Activated T-cell treated with anti-CD3 and anti-CD28 coated beads for 1 hour (primary cell): ENCODE measurements at regions not wholly inside any gene's neighbourhood (a gene's known extent, or its start where the extent isn't known, plus 50 kb on each side); places are given as distances from the start of the nearest gene placed in this dataset.

Experiments used
- DNase-seq: peaks from one replicate; pipeline ENCODE4 v3.0.0-alpha.2; 2020; ENCODE audit warnings: low read depth

DNA sequence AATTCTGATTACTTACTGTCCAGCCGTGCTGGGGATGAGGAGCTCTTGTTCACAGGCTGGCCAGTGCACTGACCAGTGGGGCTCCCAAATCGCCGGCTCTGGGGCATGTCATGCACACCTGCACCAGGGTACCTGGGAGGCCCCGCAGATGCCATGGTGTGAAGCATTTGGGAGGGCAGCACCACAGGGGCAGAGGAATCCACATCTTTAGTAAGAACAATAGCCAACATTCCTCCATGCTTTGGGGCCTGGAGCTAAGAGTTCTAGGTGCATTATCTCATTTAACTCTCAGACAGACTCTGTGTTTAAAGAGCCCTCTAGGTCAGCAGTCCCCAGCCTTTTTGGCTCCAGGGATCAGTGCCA lies 104.2 kb downstream of the ACKR3 start:
- DNase-seq: no peak

DNA sequence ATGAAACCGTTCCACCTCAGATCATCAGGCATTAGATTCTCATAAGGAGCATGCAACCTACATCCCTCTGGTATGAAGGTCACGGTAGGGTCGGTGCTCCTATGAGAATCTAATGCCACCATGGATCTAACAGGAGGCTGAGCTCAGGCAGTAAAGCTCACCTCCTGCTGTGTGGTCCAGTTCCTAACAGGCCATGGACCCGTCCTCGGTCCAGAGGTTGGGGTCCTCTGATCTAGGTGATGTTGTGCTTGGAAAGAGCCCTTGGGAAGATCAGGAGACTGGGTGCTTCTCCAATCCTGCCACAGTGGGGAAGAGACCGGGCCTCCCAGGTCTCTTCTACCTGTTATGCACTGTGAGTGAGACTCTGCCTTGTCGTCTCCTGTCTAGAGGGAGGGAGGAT lies 104.6 kb downstream of the ACKR3 start:
- no peak for DNase-seq

DNA sequence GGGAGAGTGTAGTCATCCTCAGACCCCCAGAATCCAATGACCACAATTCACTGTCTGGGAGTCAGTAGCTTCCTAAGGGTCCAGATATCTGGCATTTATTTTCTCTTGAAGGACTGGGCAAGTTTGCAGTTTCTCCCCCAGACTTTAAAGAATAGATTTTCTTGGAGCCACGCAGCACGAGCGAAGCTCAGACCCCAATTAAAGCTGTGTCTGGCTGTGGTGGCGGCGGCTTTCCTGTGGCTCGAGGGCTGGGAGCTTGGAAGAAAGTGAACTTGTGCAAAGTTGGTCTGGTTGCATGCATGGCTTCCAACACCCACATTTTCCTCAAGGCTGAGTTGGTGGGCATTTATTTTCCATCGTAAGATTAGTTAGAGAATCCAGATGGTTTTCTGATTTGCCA lies 105.0 kb downstream of the ACKR3 start:
- no peak for DNase-seq

DNA sequence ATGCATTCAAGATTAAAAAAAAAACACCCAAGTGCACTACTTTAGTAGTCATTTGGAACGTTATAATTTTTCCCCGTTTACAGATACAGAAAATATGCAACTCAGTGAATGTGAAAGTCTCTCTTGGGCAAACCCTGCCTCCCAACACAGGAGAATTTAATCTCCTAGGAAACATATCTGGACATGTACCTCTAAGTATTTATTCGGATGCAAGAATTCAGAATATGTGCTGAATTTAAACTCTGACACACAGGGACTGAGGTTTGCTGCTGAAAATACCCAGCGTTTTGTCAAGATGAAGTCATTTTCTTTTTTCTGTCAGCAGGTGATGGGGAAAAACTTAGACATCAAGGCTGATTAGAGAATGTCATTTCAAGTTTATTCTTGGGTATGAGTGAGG lies 105.4 kb downstream of the ACKR3 start:
- DNase-seq: no peak

DNA sequence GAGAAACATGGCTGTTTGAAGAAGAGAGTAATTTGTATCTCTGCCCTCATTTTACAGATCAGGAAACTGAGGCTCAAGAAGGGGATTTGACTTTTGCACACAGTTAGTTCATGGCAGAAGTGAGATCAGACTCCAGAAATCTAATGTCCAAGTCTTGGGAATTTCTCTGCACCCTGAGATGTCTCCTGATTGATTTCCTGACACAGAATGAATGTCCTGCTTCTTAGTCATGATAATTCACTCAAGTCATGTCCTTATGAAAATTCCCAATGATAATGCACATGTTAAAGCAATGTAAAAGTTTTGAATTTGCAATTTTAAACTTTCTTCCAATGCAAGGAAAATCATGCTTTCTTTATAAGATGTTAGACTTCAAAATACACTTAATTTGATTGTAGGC lies 105.9 kb downstream of the ACKR3 start:
- DNase-seq: no peak

DNA sequence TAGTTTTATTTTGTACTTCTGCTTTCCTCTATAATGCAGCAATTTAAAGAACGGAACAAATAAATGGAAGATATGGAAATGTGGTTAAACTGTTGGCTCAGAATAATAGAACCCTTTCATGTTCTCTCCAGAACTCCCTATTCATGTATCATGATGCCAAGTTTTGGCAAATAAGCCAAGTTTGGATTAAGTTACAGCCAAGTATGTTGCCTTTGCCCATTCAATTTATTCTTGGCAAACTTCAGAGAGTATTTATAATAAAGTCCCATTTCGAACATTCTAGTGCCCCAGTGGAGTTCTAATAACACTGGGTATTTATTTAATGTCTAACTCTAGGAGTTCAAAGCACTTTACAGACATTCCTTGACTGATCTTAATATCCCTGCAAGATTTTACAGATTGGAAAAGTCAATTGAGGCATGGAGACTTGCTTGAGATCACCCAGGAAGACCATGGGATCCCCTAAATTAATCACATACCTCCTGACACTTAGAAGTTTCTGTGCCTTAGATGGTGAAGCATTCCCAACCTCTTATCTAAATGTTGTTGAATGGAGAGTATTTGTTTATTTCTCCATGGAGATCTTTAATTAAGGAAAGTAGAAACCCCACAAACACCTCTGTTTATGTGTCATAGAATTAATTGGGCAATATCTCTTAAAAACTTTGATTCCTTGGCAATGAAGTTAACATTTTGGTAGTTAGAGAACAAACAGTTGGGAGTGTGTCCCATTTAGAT lies 106.7 kb downstream of the ACKR3 start:
- DNase-seq: no peak

DNA sequence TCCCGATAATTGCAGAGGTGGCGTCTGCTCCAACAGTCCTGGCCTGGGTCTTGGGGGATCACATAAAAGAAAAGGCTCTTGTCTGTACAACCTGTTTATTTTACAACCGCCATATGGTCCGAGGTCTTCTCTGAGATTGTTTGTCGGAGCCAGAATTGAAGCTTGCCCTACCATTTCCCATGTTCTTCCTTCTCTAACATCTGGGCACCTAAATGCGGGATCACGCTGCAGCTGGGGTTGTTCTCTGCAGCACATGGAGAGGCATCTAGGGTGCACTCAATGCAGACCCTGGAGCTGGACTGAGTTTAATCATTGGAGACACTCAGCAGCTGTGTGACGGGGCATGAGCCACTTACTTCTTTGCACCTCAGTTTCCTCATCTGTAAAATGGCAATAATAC lies 107.7 kb downstream of the ACKR3 start:
- DNase-seq: no peak

DNA sequence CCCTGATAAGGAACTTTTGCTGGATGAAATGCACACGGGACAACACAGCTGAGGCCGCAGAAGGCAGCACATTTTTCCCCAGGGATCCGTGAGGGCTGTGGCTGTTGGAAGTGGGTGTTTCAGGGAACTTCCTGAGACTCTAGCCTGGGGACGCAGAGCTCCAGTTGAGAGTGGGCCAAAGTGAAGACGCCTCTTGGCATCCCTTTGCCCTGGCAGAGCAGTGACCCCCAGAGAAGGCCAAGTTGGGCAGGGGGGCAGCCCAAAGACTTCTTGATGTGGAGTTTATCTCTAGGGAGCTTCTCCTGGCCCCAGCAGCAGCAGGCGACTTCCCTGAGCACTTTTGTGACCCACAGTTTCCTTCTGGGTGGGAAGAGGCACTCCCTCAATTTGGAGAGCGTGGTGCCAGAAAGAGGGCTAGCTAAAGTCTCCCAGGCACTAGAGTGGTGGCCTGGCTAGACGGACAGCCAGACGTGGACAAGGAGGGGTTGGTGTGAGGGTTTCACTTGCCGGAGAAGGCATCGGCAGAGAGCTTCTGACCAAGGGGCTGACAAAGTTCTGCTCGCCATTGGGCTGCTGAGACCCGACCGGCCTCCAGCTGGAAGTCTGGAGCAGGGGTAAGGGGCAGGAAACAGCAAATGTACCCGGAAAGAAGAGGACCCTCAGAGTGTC lies 108.8 kb downstream of the ACKR3 start:
- DNase-seq: no peak

DNA sequence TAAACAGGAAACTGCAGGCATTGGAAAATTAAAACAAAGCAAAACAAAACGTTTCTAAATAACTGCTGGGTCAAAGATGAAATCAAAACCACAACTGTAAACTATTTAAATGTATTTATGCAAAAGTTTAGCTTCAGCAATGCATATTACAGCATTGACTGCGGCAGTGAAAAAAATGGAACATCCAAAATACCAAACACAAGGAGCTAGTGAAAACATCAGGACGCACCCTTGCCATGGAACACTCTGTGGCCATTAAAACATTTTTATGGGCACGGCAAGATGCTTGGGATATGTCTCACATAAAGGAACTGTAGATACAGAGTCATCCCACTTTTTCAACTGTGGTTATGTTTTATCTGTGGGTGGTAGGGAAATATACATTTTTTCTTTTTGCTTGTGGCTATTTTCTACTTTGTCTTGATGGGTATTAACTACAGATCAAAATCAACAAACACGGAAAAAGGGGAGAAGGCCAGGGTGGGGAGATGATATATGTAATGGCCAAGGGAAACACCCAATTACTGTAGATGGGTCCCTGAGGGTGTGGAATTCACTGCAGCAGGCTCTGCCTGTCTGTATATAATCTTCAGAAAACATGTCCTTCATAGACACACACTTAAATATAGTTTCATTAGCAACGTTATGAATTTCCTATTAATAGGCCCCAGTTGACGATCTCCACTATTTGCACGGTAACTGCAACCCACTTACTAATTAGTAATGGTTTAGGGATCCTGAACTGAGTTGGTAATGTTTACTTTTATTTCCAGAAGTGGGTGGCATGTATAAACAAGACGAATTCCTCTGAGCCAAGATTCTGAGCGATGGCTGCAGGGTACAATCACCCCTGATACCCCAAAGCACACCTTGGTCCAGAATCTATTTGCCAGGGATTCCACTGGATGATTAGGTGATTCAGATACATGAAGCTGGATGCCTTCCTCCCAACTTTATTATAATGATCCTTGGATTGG lies 110.5 kb downstream of the ACKR3 start:
- no peak for DNase-seq

DNA sequence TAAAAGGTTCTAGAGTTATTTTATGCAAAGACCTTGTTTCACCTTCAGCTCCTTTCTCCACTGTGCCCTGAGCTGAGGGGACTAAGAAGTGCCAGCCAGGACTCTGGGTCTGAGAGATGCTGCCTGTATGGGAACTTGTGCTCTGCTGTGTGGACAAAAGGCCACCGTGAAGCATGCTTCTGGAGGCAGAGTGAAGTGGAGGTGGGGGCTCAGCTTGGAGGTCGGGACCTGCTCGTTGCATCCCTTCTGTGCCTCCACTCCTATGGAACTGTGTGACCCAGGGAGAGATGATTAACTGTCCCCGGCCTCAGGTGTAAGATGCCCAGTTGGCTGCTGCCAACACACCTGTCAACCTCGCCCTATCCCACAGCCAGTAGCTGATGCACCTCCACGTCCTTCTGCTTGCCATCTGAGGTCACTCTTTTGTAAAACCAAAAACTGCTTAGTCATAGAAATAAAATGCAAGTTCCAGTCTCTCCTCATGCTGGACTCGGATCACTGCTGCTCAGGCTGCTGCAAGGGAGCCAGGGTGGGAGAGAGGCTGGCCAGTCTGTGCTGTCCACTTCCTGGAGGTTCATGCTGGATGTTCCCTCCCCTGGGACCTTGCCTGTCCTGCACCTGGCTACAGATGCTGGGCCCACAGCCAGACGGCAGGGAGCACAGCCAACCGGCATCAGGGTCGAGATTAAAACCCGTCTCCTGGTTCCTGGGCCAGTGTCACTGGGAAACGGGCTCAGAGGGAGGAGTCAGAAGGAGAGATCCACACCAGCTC lies 113.2 kb downstream of the ACKR3 start:
- DNase-seq: no peak

DNA sequence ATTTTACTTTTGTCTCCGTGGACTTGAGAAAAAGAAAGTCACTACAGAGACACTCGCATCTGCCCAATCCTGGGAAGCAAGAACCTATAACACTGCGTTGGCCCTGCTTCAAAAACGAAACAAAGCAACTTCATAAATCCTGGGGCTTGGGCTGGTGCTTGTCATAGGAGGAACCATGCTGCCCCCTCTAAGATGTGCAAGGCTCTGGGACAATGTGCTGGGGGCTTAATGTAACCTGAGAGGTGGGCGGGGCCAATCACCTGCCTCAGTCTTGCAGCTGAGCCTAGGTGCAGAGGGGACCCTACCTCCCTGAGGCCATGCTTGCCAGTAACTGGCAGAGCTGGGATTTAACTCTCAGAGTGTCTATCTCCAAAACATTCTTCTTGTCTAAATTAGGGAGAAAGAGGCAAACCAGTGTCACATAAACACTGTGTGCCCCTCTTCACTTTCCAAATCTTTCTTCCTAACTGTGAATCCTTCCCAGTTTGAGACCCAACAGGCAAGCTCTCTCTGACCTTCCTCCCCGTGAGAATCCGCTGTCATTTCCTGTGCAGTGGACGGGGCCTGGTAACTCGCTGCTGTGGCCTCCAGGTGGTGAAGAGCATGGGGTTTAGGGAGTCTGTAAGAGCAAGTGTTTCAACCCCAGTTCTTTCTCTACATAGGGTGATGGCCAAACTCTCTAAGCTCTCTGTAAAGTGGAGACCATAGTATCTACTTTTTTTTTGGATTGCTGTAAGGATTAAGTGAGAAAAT lies 115.1 kb downstream of the ACKR3 start:
- no peak for DNase-seq

DNA sequence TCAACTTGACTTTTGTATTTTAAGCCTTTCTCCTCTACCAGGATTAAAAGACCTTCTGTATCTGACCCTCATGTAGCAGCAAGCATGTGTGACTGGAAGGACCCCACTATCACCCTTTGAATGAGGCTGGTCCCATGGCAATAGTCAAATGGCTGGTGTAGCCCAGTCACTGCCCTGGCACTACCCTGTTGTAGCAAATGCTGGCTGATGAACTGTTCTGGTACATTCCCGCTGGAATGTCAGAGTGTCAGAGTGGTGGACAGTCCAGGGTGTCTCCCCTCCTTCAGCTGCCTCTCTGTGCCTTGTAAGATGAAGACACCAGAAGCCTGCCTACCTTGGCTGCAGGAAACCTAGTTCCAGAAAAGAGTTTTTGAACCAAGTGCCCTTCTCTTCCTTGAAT lies 115.7 kb downstream of the ACKR3 start:
- no peak for DNase-seq

DNA sequence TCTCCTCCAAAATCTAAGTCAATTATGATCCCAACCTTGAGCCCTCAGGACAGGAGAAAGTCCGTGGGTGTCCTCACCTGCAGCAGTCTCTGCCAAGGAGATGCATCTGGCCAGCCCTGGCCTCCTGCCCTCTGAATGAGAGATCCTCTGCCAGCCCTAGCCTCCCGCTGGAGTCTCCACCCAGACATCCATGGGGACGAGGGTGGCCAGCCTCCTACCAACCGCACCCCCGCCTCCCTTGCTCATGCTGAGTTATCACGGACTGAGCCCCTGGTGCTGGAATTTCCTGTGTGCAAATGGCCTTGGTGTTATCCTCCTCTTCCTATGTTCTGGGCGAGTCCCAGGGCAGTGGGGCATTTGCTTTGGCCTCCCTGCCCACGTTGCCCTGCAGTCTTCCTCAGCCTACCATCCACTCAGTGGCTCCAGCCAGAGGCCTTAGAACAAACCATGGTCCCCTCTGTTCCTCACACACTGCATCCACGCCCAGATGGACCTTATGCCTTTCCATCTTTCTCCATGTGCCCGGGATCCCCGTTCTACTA lies 116.4 kb downstream of the ACKR3 start:
- no peak for DNase-seq

DNA sequence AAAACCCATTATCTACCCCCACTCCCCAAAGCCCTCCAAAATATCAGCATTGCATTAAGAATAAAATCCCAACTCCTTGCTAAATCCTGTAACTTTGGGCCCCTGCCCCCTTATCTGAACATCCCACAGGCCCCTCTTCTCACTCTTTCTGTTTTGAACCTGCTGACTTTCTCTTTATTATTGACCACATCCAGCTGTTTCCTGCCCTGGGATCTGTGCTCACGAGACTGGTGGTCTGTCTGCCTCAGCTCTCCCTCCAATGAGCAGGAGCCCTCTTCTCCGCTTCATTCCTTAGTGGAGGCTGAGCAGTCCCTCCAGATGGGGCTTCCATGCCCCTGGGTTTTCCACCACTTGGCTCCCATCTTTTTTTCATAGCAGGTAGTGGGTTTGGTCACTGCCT lies 116.9 kb downstream of the ACKR3 start:
- DNase-seq: no peak

DNA sequence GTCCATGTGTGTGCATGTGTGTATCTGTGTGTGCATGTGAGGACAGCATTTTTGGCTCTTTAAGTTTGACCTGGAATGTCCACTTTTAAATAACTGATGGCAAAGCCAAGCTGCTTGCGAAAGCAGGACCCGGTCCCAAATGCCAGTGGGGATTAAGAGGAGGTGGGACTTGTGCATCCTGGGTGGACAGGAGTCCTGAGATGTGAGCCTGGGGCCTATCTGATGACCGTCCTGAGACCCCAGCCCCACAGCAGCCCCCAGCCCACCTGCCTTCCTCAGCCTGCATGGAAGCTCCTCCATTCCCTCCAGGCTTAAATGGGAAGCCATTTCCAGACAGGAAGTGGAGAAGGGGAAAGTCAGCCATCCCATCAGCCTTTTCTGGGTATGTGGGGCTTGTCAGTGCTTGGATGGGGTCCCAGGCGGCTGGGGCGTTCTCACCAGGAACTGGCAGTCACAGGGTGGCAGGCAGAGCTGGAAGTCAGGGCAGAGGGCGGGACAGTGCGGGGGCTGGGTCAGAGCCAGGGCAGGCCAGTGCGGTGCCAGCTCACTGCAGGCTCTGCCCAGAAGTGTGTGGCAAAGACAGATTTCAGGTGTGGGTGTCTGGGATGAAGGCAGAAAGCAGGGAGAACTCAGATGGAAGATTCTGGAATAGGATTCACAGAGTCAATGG lies 117.8 kb downstream of the ACKR3 start:
- no peak for DNase-seq

DNA sequence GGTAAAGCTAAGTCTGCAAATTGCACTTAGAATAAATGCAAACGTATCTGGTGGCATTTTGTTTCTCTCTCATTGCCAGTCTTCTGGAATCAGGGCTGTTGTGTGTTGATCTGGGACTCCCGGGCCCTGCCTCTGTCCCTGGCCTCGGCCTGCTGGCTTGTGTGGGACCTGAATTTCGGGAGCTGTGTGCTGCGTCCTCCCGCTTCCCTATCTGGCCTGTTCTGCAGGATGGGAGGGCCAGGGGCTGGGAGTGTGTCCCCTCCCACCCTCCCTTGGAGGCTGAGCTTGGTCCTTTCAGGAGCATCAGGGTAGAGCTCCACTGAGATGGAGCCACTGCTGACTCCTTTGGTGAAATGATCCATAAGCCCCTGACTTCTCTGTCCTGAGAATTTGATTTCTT lies 118.5 kb downstream of the ACKR3 start:
- no peak for DNase-seq

DNA sequence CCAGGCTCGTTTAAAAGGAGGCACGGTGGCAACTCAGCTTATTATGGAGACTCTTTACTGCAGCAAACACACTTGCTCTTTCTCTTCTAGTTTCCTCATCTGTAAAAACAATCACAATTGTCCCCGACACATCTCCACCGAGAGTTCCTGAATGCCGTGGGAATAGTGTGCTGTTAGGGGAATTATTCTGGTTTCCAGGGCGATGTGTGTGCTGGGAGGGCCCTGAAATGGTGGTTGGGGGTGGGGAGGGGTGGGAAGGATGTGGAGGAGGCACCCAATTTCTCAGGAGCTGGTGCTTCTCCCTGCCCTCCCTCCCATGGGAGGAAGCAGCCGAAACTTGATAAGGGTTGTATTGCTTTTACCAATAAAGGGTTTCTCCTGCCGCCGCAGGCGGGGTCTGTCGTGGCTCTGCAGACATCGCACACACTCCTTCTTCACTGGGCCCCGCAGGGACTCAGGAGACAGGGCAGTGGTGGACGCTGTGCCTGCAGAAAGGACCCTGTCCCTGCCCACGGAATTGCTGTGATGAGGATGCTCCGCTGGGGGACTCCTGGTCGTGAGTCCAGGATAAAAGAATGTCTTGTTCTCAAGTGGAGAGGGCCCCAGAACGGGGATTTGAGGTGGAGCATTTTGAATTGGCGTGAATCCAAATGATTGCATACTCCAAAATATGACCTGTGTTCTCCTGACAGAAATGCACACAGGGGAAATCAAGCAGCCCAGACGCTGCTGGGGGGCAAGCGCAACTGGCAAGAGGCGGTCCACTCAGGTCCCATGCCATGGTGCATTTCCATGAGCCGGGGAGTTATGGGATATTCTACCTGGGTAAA lies 119.2 kb downstream of the ACKR3 start:
- no peak for DNase-seq

DNA sequence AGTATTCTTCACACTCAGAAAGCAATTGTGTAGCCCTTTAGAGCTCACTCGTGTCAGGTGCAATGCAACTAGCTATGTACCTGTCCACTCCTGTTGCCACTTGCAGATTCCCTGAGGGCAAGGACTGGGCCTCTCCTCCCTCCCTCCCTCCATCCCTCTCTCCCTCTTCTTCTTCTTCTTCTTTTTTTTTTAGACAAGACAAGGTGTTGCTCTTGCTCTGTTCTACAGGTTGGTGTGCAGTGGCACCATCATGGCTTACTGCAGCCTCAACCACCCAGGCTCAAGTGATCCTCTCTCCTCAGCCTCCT lies 119.7 kb downstream of the ACKR3 start:
- DNase-seq: no peak

DNA sequence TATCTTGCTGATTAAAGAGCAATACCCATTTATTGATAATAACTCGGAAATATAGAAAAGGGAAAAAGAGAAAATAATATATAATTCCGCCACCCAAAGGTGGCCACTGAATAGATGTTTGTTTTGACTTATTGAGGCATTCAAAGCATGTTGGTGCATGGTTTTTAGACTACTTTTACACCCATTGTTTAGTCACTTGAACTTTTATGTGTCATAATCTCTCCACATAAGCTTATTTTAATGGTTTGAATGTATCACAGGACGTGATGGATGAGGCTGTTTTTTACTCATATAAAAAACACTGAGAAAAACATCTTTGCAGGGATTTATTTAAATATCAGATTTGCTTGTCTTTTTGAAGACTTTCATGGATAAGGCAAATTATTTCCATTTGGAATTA lies 120.4 kb downstream of the ACKR3 start:
- DNase-seq: no peak

DNA sequence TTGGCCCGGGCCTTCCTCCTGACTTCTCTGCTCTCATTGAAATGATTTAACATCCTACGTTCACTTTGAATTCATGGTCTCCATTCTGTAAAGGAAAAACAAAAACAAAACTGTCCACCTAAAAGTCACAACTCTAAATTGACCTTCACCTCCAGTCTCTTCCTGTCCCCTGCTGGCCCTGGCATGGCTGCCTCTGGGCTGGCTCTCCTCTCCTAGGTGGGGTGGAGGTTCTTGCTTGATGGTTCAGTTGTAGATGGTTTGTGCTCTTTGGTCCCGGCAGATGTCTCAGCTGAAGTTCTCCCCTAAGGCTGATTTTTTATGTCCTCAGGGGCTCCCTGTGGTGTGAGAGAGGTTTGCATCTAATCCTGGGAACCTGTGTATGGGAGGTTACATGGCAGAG lies 121.1 kb downstream of the ACKR3 start:
- no peak for DNase-seq
